ENCODE measurements at regions not wholly inside any gene's neighbourhood (a gene's known extent, or its start where the extent isn't known, plus 50 kb on each side); places are given as distances from the start of the nearest gene placed in this dataset.

DNA sequence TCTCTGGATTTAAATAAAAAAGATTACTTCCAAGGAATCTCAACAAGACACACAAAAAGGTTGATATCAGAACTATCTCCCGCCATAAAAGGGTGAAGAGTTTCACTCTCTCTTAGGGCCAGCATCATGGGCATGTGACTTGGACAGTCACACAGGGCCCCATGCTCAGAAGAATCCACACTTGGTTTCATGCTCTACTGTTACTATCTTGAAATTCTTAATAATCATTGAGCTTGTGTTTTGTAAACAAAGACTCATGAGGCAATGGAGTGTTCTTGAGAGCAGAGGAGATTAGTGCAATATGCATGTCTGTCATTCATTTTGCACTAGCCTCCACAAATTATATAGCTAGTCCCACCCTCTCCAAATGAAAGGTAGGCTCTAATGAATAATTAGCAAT, 58.4 kb downstream of the HMHB1 start:
- no peak for DNase-seq (ENCODE audit: low spot score)

DNA sequence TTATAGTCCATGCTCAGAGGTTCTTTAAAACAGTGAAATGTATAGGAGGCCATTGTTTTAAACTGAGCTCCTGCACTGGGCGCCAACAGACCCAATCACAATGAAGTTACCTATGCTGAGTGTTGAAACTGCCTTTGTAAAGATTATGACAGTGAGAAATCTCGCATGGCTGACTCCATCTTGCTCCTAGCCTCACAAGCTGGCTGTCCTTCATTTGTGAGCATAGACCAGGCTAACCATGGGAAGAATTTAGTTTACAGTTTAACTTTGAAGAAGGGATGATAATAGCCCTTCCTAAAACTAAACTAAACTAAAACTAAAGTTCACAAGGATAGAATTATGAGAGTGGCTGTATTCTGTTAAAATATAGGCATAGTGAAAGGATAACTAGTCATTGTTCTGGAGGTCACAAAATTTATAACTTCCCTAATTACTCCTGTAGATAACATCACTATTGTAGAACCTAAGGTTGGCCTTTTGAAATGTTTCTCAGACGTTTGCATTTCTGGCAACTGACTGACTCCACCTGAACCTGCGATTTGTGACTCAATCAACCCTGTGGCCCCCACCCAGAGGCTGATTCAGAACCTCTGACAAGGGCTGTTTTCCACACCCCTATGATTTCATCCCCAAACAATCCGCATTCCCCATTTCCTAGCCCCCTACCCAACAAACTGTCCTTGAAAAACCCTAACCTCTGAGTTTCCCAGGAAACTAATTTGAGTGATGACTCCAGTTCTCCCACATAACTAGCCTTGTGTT, 59.1 kb downstream of the HMHB1 start:
- DNase-seq (ENCODE audit: low spot score), result no peak

GRCh38 chr5:143871672-143872071, 59.7 kb downstream of the HMHB1 start:
- DNase-seq (ENCODE audit: low spot score), result no peak

DNA sequence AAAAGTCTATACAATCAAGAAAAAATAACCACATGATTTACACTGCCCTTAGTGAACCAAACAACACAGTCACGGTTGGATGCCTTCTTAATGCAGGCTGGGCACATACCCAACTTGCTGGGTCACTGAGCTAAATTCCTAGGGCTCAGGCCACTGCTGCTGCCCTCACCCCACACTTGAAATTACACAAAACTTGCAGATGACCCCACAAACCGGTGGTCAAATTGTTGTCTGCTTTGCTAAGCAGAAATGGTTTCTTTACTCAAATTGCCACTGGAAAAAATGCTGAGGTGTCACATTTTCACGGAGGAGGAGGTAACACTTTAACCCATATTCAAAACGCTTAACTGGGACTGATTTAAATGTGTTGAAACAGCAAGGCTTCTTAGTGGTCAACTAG, 62.4 kb downstream of the HMHB1 start:
- DNase-seq (ENCODE audit: low spot score), result no peak

GRCh38 chr5:143877196-143877595, 65.2 kb downstream of the HMHB1 start:
- no peak for DNase-seq (ENCODE audit: low spot score)

DNA sequence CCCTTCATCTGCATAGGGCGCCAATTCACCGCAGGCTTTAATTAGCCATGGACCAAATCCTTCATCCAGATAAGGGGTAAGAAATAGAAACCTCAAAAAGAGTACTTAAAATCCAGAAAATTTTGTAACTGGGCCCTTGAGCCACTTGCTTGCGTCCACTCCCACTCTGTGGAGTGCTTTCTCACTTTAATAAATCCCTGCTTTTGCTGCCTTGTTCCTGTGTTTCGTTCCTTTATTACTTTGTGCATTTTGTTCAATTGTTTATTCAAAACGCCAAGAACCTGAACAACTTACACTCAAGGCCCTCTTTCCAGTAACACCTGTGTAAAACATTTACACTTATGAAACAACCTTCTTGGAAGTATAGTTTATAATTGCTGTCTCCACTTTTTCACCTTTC, 66.5 kb downstream of the HMHB1 start:
- no peak for DNase-seq (ENCODE audit: low spot score)

DNA sequence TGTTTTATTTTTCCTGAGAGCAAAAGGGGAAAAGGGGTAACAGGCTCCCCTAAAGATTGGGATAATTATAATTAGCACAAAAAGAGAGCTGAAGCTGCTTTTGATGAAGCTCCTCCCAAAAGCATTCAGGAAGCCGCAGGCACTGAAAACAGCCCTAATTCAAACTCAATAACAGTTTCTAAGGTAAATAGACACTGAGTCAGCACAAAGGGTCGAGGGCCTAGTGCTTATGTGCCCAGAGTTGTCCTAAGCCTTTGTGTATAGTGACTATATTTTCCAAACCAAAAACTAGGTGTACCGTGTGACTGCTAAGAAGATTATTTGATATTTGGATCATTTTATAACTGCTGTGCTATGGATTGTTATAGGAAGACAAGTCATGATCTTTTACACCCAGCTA, 67.7 kb downstream of the HMHB1 start:
- no peak for DNase-seq (ENCODE audit: low spot score)

DNA sequence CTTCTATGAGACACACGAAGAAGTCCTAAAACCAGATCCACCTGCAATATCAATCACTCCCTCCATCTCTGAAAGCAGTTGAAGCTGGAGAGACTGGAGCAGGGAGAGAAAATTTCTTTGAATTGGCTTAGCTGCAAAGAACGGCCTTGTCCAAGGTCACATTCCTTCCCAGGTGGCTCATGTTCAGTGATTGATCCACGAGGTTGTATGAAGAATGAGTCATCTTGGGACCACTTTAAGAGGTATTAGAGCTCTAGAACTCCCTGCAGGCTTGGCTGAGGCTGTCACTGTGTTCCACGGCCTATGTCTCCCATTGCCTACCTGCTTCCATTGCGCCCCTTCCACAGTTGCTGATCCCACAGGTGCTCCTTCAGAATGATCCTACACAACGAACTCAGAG, 68.2 kb downstream of the HMHB1 start:
- DNase-seq (ENCODE audit: low spot score), result no peak

GRCh38 chr5:143882520-143882919, 70.6 kb downstream of the HMHB1 start:
- DNase-seq (ENCODE audit: low spot score), result no peak

- DNase-seq (ENCODE audit: low spot score), result no peak
These were observed 74.1 kb downstream of the HMHB1 start for GRCh38 chr5:143886096-143886495.

DNA sequence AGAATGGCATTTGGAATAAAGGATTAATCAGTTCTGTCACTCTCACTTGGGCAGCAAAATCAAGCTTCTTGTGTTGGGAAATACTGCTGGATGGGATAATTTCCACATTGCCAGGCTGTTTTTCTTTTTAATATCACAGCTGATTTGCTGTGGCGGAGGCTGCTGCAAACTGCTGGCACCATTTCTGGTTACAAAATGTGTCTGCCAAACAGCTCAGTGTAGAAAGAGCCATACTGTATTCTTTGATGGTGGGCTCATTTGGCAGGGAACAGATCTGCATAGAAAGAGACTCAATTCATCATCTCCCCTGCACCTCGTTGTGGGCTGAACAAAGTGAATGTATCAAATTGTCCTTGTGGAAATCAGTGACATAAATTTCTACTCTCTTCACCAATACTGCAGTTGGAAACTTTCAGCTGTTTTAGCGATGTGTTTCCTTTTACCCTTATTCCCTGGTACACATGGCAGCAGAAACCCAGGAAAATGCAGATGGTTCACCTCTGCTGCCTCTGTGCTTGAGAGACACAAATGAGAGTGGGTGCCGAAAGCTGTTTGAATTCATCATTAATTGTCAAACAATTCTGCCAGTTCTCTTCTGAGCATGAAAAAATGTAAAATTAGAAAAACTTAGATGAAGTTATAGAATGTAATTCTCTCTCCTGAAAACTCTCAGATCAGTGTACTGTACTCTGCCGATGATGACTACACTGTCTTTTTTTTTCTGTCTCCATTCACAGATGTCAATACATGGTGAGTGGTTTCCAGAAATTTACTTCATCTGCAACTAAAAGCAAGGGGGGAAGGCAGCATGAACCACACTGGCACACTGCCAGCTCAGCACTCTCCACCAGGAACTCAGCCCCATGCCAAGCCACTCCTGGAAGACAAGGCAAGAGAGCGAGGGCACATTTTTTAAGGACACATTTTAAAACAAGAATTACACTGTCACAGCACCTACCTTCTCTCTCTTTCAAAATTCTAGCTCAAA, 75.0 kb downstream of the HMHB1 start:
- no peak for DNase-seq (ENCODE audit: low spot score)

- DNase-seq (ENCODE audit: low spot score), result no peak
These were observed 76.1 kb downstream of the HMHB1 start for GRCh38 chr5:143887903-143888665.

DNA sequence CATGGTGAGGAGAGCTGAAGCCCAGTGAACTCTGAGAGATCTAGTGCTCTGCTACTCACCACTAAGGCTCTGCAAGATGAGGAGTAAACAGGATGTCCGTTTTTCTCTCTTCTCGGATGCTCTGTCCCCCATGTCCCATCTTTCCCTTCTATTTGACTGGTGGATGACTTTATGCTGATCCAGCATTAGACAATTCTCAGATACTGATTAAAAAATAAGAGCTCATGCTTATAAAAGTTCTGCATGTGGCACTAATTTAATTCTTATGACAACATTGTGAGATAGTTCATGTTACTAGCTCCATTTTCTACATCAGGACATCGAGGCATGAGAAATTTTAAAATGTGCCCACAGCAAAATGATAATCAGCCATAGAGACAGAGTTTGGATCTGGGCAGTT, 77.0 kb downstream of the HMHB1 start:
- no peak for DNase-seq (ENCODE audit: low spot score)

DNA sequence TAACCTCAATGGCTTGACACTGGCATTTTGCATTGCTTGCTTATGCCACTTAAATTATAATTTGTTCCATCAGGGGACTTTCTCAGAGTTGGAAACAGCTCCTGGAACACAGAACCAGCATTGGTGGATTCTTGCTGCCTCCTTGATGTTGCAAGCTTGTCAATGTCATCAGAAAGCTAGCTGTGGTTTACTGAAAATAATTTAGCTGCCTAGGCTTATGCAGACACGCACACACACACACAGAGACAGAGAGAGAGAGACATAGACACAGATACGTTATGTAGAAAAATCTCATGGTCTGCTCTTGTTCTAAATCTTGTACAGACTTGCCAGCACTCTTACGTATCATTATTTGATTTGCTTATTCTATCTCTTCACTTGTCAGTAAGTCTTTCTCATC, 78.0 kb downstream of the HMHB1 start:
- no peak for DNase-seq (ENCODE audit: low spot score)

DNA sequence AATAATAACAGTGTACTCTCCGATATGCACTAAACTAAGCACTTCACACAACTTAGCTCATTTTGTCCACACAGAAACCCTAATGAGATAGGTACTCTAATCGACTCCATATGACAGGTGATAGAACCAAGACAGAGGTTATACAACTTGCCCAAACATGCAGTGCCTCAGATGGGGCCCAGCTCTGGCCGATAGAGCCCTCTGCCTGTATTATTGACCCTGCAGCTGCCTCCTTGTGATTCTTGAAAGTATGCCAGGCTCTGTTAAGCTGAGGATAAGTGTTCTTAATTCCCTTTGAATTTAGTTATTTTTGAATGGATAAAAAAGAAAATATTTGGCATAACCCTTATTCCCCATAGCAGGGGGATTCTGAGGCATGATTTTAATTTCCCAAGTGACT, 78.5 kb downstream of the HMHB1 start:
- no peak for DNase-seq (ENCODE audit: low spot score)

- no peak for DNase-seq (ENCODE audit: low spot score)
These were observed 80.3 kb downstream of the HMHB1 start for GRCh38 chr5:143892271-143892670.

DNA sequence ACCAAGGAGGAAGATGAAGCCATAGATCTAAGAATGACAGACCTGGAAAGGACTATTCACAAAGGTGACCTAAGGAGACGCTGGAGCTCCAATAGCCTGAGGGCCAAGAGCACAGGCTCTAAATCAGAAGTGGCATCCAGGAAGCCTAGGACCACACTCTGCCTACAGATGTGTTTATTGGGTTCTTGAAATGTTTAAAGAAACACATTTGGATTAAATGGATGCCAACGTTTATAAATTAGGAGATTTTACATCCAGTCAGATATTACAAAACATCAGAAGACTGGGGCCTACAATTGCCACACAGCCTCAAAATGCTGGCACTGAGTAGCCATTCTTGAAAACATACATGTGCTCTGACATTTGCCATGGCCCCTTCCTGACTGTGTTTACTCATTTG, 80.9 kb downstream of the HMHB1 start:
- no peak for DNase-seq (ENCODE audit: low spot score)

DNA sequence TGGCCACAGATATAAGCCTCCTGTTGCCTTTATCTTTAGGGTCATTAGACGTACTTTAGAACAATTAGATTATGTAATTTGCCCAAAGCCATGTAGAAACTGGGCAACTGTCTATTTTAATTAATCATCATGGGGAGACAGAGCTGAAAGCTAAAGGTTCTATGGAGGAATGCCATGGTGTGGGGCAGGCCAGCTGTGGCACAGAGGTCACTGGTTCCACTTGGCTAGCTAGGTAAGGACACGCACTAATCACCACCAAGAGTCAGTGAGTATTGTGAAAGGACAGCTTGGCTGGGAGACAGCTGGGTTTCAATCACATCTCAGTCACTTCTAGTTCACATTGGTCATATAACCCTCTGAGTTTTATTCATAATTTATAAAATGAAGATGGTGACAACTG, 81.7 kb downstream of the HMHB1 start:
- DNase-seq (ENCODE audit: low spot score), result no peak

- DNase-seq (ENCODE audit: low spot score), result no peak
These were observed 84.6 kb downstream of the HMHB1 start for GRCh38 chr5:143896516-143896915.

- DNase-seq (ENCODE audit: low spot score), result no peak
These were observed 85.0 kb downstream of the HMHB1 start for GRCh38 chr5:143896966-143897365.

DNA sequence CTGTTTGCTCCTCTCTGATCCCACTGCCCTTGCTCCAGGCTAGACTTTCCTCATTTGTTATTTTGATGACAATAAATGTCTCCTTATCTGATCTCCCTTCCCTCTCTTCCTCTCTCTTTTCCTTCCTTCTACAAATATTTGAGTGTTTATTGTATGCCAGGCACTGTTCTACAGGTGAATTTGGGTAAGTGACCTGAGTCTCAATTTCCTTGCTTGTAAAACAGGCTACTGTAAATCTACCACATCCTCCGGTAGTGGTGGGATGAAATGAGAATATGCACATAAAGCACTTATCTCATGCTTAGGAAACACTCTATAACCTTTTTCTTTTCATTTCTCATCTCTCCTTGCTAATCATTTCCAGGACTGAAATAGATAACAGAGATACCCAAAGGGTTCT, 86.4 kb downstream of the HMHB1 start:
- no peak for DNase-seq (ENCODE audit: low spot score)

DNA sequence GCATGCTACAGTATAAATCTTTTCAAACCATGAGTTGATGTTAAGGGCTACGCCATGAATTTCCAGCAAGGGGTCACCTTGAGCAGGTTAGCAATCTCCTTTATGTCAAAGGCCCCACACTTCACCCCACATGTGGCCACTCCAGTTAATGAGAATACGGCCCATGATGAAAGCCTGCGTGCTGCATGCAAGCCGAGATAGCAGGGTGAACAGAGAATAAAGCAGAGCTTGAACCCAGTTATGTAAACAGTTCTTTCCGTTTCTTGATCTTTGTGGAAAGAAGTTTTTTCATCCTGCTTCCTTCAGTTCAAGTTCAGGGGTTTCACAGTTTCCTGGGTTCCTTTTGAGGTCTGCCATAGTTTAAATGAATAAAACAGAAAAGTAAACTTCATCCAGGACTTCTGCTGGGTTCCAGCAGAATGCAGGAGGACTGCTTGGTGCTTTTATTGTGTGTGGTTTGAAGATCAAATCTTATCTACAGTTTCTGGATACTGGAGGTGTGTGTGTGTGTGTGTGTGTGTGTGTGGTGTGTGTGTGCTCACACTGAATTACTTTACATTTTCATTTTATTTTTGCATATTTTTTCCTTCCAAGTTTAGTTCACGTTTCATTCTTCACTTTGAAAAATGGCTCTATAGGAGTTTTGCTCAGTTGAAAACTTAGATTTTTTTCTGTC, 87.1 kb downstream of the HMHB1 start:
- peak; percentile 4 for DNase-seq (ENCODE audit: low spot score)

Data from HuH-7 (cell line).